ENCODE measurements at regions not wholly inside any gene's neighbourhood (a gene's known extent, or its start where the extent isn't known, plus 50 kb on each side); places are given as distances from the start of the nearest gene placed in this dataset.

- H3K27me3 ChIP-seq (ENCODE audit: control insufficient read depth, insufficient read depth, low read length), result no peaks in the 10 kb centered on the region
- Mint-ChIP-seq H3K4me3 (no peak overlapping the region), H3K27me3 (ENCODE audit: low read depth in 2 of 2) (no peaks in the 10 kb centered on the region), H3K27ac (no peak overlapping the region), H3K36me3 (no peaks in the 10 kb centered on the region), H3K4me1 (no peaks in the 10 kb centered on the region), H3K9me3 (no peaks in the 10 kb centered on the region)
- H3K4me3 ChIP-seq (ENCODE audit: low read length), result no peak overlapping the region
- no peak overlapping the region for H3K27ac ChIP-seq (ENCODE audit: low read length)
- intact Hi-C loops (cut with micrococcal nuclease), result no loop called here
- WGBS (ENCODE audit: insufficient coverage), result 85% methylated on average over 1 of the region's 1 CpG
- ATAC-seq (peak in 1 of 3 donors; percentile 17), DNase-seq (no peak)
- TF ChIP-seq CTCF (IDR thresholded peaks at IDR 0.05), result no peak
- no peaks in the 10 kb centered on the region for H3K4me1 ChIP-seq (ENCODE audit: control insufficient read depth, insufficient read depth, low read length)
- no peaks in the 10 kb centered on the region for H3K36me3 ChIP-seq (ENCODE audit: control insufficient read depth, insufficient read depth, low read length)
- no peaks in the 10 kb centered on the region for H3K9me3 ChIP-seq (ENCODE audit: control insufficient read depth, insufficient read depth, low read length)
Observed at GRCh38 chr15:67924359-67924974, 84.6 kb upstream of the RNU6-1 start.

GRCh38 chr15:67925182-67925581, 85.3 kb upstream of the RNU6-1 start:
- H3K4me1 Mint-ChIP-seq, result no peaks in the 10 kb centered on the region
- H3K9me3 Mint-ChIP-seq, result no peaks in the 10 kb centered on the region
- no peaks in the 10 kb centered on the region for H3K4me1 ChIP-seq (ENCODE audit: control insufficient read depth, insufficient read depth, low read length)
- no peak overlapping the region for H3K27ac ChIP-seq (ENCODE audit: low read length)
- no peaks in the 10 kb centered on the region for H3K36me3 Mint-ChIP-seq
- DNase-seq (no peak), ATAC-seq (no peak)
- no peak for TF ChIP-seq CTCF (IDR thresholded peaks at IDR 0.05)
- no peaks in the 10 kb centered on the region for H3K27me3 Mint-ChIP-seq (ENCODE audit: low read depth in 2 of 2)
- H3K9me3 ChIP-seq (ENCODE audit: control insufficient read depth, insufficient read depth, low read length), result no peaks in the 10 kb centered on the region
- H3K36me3 ChIP-seq (ENCODE audit: control insufficient read depth, insufficient read depth, low read length), result no peaks in the 10 kb centered on the region
- no peak overlapping the region for H3K27ac Mint-ChIP-seq
- intact Hi-C loops (cut with micrococcal nuclease), result no loop called here
- H3K4me3 ChIP-seq (ENCODE audit: low read length), result no peak overlapping the region
- 85% methylated on average over 7 of the region's 7 CpGs for WGBS (ENCODE audit: insufficient coverage)
- H3K4me3 Mint-ChIP-seq, result no peak overlapping the region
- H3K27me3 ChIP-seq (ENCODE audit: control insufficient read depth, insufficient read depth, low read length), result no peaks in the 10 kb centered on the region

GRCh38 chr15:67927501-67928168, 87.8 kb upstream of the RNU6-1 start:
- Histone ChIP-seq H3K4me3 (ENCODE audit: low read length) (no peak overlapping the region), H3K27ac (ENCODE audit: low read length) (no peak overlapping the region), H3K9me3 (ENCODE audit: control insufficient read depth, insufficient read depth, low read length) (no peaks in the 10 kb centered on the region), H3K4me1 (ENCODE audit: control insufficient read depth, insufficient read depth, low read length) (no peaks in the 10 kb centered on the region), H3K36me3 (ENCODE audit: control insufficient read depth, insufficient read depth, low read length) (no peaks in the 10 kb centered on the region), H3K27me3 (ENCODE audit: control insufficient read depth, insufficient read depth, low read length) (no peaks in the 10 kb centered on the region)
- TF ChIP-seq CTCF (IDR thresholded peaks at IDR 0.05), result no peak
- DNase-seq (no peak), ATAC-seq (no peak)
- intact Hi-C loops (cut with micrococcal nuclease), result no loop called here
- no peaks in the 10 kb centered on the region for H3K27me3 Mint-ChIP-seq (ENCODE audit: low read depth in 2 of 2)
- no peaks in the 10 kb centered on the region for H3K4me1 Mint-ChIP-seq
- H3K4me3 Mint-ChIP-seq, result no peak overlapping the region
- 90% methylated on average over 7 of the region's 9 CpGs for WGBS (ENCODE audit: insufficient coverage)
- H3K36me3 Mint-ChIP-seq, result no peaks in the 10 kb centered on the region
- H3K9me3 Mint-ChIP-seq, result no peaks in the 10 kb centered on the region
- no peak overlapping the region for H3K27ac Mint-ChIP-seq

GRCh38 chr15:67928666-67929065, 88.8 kb upstream of the RNU6-1 start:
- Histone ChIP-seq H3K4me3 (ENCODE audit: low read length) (no peak overlapping the region), H3K4me1 (ENCODE audit: control insufficient read depth, insufficient read depth, low read length) (no peaks in the 10 kb centered on the region), H3K36me3 (ENCODE audit: control insufficient read depth, insufficient read depth, low read length) (no peaks in the 10 kb centered on the region), H3K9me3 (ENCODE audit: control insufficient read depth, insufficient read depth, low read length) (no peaks in the 10 kb centered on the region), H3K27ac (ENCODE audit: low read length) (no peak overlapping the region), H3K27me3 (ENCODE audit: control insufficient read depth, insufficient read depth, low read length) (no peaks in the 10 kb centered on the region)
- Mint-ChIP-seq H3K4me1 (no peaks in the 10 kb centered on the region), H3K9me3 (no peaks in the 10 kb centered on the region), H3K27me3 (ENCODE audit: low read depth in 2 of 2) (no peaks in the 10 kb centered on the region), H3K27ac (no peak overlapping the region), H3K4me3 (no peak overlapping the region), H3K36me3 (no peaks in the 10 kb centered on the region)
- no peak for DNase-seq
- no peak for TF ChIP-seq CTCF (IDR thresholded peaks at IDR 0.05)
- intact Hi-C loops (cut with micrococcal nuclease), result no loop called here
- no peak for ATAC-seq
- WGBS (ENCODE audit: insufficient coverage), result 79% methylated on average over 6 of the region's 6 CpGs
